Upper lobe of left lung (tissue), 4 donors: ENCODE measurements at regions not wholly inside any gene's neighbourhood (a gene's known extent, or its start where the extent isn't known, plus 50 kb on each side); places are given as distances from the start of the nearest gene placed in this dataset.
"Not testable (repeated sequence)": the region's sequence is repeated elsewhere in the genome, so short reads cannot be mapped to it uniquely, and the experiment has no call there.

Experiments used
- CTCF ChIP-seq, 6 experiments: fragments of 450-650 bp in 4 of 6; fragments of 200-600 bp in 2 of 6; sonication (generic) in 2 of 6; IDR thresholded peaks; one replicate each; pipeline ENCODE4 v1.5.1; 2016 to 2019; ENCODE audit warnings: antibody characterized with exemption in 6 of 6
- POLR2A ChIP-seq, 4 donors: fragments of 450-650 bp; IDR thresholded peaks; one replicate each; pipeline ENCODE4 v1.5.1; 2016 to 2017; ENCODE audit warnings: antibody characterized with exemption in 4 of 4, mild to moderate bottlenecking in 2 of 4
- POLR2AphosphoS5 ChIP-seq, 2 donors: sonication (generic); formaldehyde crosslinking; IDR thresholded peaks; one replicate each; pipeline ENCODE4 v1.5.1; 2017; ENCODE audit warnings: antibody characterized with exemption in 2 of 2

- TF ChIP-seq POLR2A, CTCF, POLR2AphosphoS5 (IDR thresholded peaks at IDR 0.05): not testable (repeated sequence)
Measured at GRCh38 chr17:30594953-30595371, 117.8 kb downstream of the GOSR1 start.
